ENCODE measurements at regions not wholly inside any gene's neighbourhood (a gene's known extent, or its start where the extent isn't known, plus 50 kb on each side); places are given as distances from the start of the nearest gene placed in this dataset.
"Not testable (repeated sequence)": the region's sequence is repeated elsewhere in the genome, so short reads cannot be mapped to it uniquely, and the experiment has no call there.

- DNase-seq = no peak
Observed at GRCh38 chr2:53610260-53610659, 157.3 kb upstream of the CHAC2 start.

GRCh38 chr2:53609551-53609950 lies 158.1 kb upstream of the CHAC2 start:
- DNase-seq = no peak

- no peak for DNase-seq
Observed at GRCh38 chr2:53608293-53608692, 159.3 kb upstream of the CHAC2 start.

- no peak for DNase-seq
Observed at GRCh38 chr2:53600815-53601214, 166.8 kb upstream of the CHAC2 start.

- not testable (repeated sequence) for DNase-seq
Observed at GRCh38 chr2:53586733-53587612, 180.6 kb upstream of the CHAC2 start.

- no peak for DNase-seq
Observed at GRCh38 chr2:53584986-53585385, 182.6 kb upstream of the CHAC2 start.

- no peak for DNase-seq
Observed at GRCh38 chr2:53583583-53583982, 184.0 kb upstream of the CHAC2 start.

GRCh38 chr2:53582556-53582955 lies 185.0 kb upstream of the CHAC2 start:
- no peak for DNase-seq

GRCh38 chr2:53576166-53576565 lies 191.4 kb upstream of the CHAC2 start:
- DNase-seq = no peak

- DNase-seq = no peak
Observed at GRCh38 chr2:53575721-53576124, 191.9 kb upstream of the CHAC2 start.

GRCh38 chr2:53572696-53573095 lies 194.9 kb upstream of the CHAC2 start:
- no peak for DNase-seq

- no peak for DNase-seq
Observed at GRCh38 chr2:53569957-53570727, 197.5 kb upstream of the CHAC2 start.

GRCh38 chr2:53568469-53568868 lies 199.1 kb upstream of the CHAC2 start:
- DNase-seq = no peak

GRCh38 chr2:53567073-53567472 lies 200.5 kb upstream of the CHAC2 start:
- no peak for DNase-seq

- DNase-seq = no peak
Observed at GRCh38 chr2:53562407-53562806, 205.2 kb upstream of the CHAC2 start.

- no peak for DNase-seq
Observed at GRCh38 chr2:53561155-53561554, 206.4 kb upstream of the CHAC2 start.

GRCh38 chr2:53559302-53559966 lies 208.2 kb upstream of the CHAC2 start:
- no peak for DNase-seq

GRCh38 chr2:53558867-53559266 lies 208.7 kb upstream of the CHAC2 start:
- no peak for DNase-seq

GRCh38 chr2:53549497-53549896 lies 218.1 kb upstream of the CHAC2 start:
- DNase-seq = no peak

- DNase-seq = no peak
Observed at GRCh38 chr2:53545604-53546003, 222.0 kb upstream of the CHAC2 start.

GRCh38 chr2:53544871-53545558 lies 222.6 kb upstream of the CHAC2 start:
- no peak for DNase-seq

GRCh38 chr2:53543083-53543482 lies 224.5 kb upstream of the CHAC2 start:
- DNase-seq = no peak
